ENCODE measurements at regions not wholly inside any gene's neighbourhood (a gene's known extent, or its start where the extent isn't known, plus 50 kb on each side); places are given as distances from the start of the nearest gene placed in this dataset.

- no peaks in the 10 kb centered on the region for H3K27me3 ChIP-seq (ENCODE audit: control insufficient read depth in 2 of 2, insufficient read depth in 2 of 2, low read length in 2 of 2)
- H2AFZ ChIP-seq (ENCODE audit: low read depth, low read length): no peak overlapping the region
- H3K9ac ChIP-seq (ENCODE audit: insufficient read depth in 1 of 2, low read depth in 2 of 2, low read length in 2 of 2): no peak overlapping the region
- no peaks in the 10 kb centered on the region for H3K36me3 ChIP-seq (ENCODE audit: control insufficient read depth, insufficient read depth, low read length)
- no peak overlapping the region for H3K4me3 ChIP-seq
- no peak for TF ChIP-seq CREB3L1 (IDR thresholded peaks at IDR 0.05; ENCODE audit: borderline replicate concordance, low read depth)
- no peak for TF ChIP-seq ZMIZ1 (IDR thresholded peaks at IDR 0.05; ENCODE audit: low read depth in 2 of 2, low read length in 2 of 2)
- TF ChIP-seq POU5F1 (IDR thresholded peaks at IDR 0.05; ENCODE audit: borderline replicate concordance, low read depth, low read length, partially characterized antibody): no peak
- no peak for TF ChIP-seq NR0B1 (IDR thresholded peaks at IDR 0.05; ENCODE audit: partially characterized antibody)
- TF ChIP-seq, protein P1, sequence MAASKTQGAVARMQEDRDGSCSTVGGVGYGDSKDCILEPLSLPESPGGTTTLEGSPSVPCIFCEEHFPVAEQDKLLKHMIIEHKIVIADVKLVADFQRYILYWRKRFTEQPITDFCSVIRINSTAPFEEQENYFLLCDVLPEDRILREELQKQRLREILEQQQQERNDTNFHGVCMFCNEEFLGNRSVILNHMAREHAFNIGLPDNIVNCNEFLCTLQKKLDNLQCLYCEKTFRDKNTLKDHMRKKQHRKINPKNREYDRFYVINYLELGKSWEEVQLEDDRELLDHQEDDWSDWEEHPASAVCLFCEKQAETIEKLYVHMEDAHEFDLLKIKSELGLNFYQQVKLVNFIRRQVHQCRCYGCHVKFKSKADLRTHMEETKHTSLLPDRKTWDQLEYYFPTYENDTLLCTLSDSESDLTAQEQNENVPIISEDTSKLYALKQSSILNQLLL (CRISPR knock-in tag; IDR thresholded peaks at IDR 0.05; ENCODE audit: borderline replicate concordance): no peak
- no peak for TF ChIP-seq ZKSCAN1 (IDR thresholded peaks at IDR 0.05; ENCODE audit: low read depth, low read length)
- TF ChIP-seq BRF1 (IDR thresholded peaks at IDR 0.05; ENCODE audit: borderline replicate concordance, extremely low read depth, insufficient read length): no peak
- TF ChIP-seq NR3C1 (CRISPR knock-in tag; IDR thresholded peaks at IDR 0.05): no peak
- intact Hi-C loops (cut with micrococcal nuclease) (no loop called here), in situ Hi-C loops (cut with MboI) (no loop called here)
- H3K27ac ChIP-seq (ENCODE audit: extremely low read depth, low read depth, low read length): no peak overlapping the region
- H3K79me2 ChIP-seq (ENCODE audit: control insufficient read depth, insufficient read depth, low read length): no peaks in the 10 kb centered on the region
- H3K4me2 ChIP-seq (ENCODE audit: insufficient read depth, low read length): no peak overlapping the region
- no peaks in the 10 kb centered on the region for H3K9me1 ChIP-seq (ENCODE audit: control insufficient read depth, insufficient read depth, low read length)
- H3K9me3 ChIP-seq (replicated peaks; ENCODE audit: control insufficient read depth, insufficient read depth, low read depth, low read length): no peaks in the 10 kb centered on the region
- BruUV-seq (replicated peaks): no TSS peak
- ATAC-seq (no peak), DNase-seq (ENCODE audit: extremely low read depth in 1 of 4, low spot score in 3 of 4) (no peak), FAIRE-seq (no peak)
- H4K20me1 ChIP-seq (replicated peaks; ENCODE audit: control insufficient read depth, insufficient read depth, low read length): no peaks in the 10 kb centered on the region
- no peaks in the 10 kb centered on the region for H3K4me1 ChIP-seq (replicated peaks in 1 of 2; ENCODE audit: control insufficient read depth in 2 of 2, insufficient read depth in 2 of 2, low read length in 2 of 2)
- CTCF ChIA-PET (ENCODE audit: low intra/inter-chr PET ratio): no interaction called here
- POLR2A ChIA-PET: no interaction called here
These were observed 601.1 kb upstream of the GRIA3 start for GRCh38 chrX:122582975-122583305.

All from K562 (cell line).